Prostate gland (tissue), 2 donors: ENCODE measurements at regions not wholly inside any gene's neighbourhood (a gene's known extent, or its start where the extent isn't known, plus 50 kb on each side); places are given as distances from the start of the nearest gene placed in this dataset.

Source experiments
- CTCF ChIP-seq, 4 experiments: fragments of 200-600 bp in 2 of 4; fragments of 450-650 bp in 2 of 4; sonication (generic) in 2 of 4; IDR thresholded peaks; 1 replicate in 3 of 4; 2 replicates in 1 of 4; pipeline ENCODE4 v1.5.1; 2016 to 2019; ENCODE audit warnings: antibody characterized with exemption in 4 of 4, mild to moderate bottlenecking in 2 of 4, moderate library complexity in 2 of 4
- POLR2A ChIP-seq: fragments of 450-650 bp; IDR thresholded peaks from one replicate; pipeline ENCODE4 v1.6.1; 2016; ENCODE audit warnings: antibody characterized with exemption, mild to moderate bottlenecking
- POLR2AphosphoS5 ChIP-seq: sonication (generic); formaldehyde crosslinking; IDR thresholded peaks from one replicate; pipeline ENCODE4 v1.6.1; 2017; ENCODE audit warnings: antibody characterized with exemption

DNA sequence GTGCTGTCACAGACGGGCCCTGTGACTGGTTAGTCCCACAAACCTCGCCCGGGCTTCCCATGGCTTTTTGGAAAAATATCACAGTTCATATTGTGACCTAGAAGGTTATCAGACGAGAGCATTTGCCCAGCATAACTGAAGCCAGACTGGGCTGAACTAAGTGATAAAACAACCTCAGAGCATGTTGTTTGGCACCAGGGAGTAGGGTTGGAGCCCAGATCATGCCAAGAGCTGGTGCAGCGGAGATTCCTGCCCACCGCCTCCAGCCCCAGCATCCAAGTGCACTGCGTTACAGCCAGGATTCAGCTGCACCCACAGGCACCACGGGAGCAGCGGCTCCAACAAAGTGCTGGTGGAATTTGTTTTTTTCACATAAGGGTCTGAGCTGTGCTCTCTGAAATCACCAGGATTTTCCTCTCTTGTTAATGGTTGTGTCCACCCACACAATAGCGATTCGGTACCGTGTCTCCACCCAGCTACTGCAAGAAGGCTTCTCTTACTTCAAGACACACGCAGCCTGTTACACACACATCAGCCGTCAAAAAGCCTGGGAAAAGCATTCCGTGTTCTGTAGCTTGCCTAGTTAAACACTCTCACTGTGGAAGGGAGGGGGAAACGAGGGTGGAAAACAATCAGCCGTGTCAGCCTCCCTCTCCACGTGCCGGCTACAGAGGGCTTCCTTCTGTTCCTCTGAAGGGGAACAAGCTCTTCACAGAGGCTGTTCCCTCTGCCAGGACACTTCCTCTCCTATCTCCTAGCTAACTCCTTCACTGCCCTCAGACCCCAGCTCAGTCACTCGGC, 273.8 kb downstream of the C16orf95 start:
- no peak for TF ChIP-seq POLR2AphosphoS5
- no peak for TF ChIP-seq POLR2A
- no peak for TF ChIP-seq CTCF (IDR thresholded peaks at IDR 0.05)
